ENCODE measurements at regions not wholly inside any gene's neighbourhood (a gene's known extent, or its start where the extent isn't known, plus 50 kb on each side); places are given as distances from the start of the nearest gene placed in this dataset.

- no peak for DNase-seq
- intact Hi-C loops (cut with DNase I): no loop called here
- no peak overlapping the region for H3K27ac ChIP-seq
- H3K4me3 ChIP-seq: no peak overlapping the region
- H3K4me1 ChIP-seq (ENCODE audit: insufficient read depth): no peaks in the 10 kb centered on the region
- H3K27me3 ChIP-seq: no peaks in the 10 kb centered on the region
- 89 to 90% (median 90%) methylated on average over 22 of the region's 22 CpGs for WGBS, 3 donors
- no peaks in the 10 kb centered on the region for H3K9me3 ChIP-seq
- TF ChIP-seq EP300 (IDR thresholded peaks at IDR 0.05) (no peak), POLR2A (IDR thresholded peaks at IDR 0.05) (no peak), CTCF (IDR thresholded peaks at IDR 0.05) (no peak)
- no peaks in the 10 kb centered on the region for H3K36me3 ChIP-seq
Measured at GRCh38 chr22:49507607-49508292, 319.9 kb downstream of the BRD1 start.

- Histone ChIP-seq H3K4me3 (no peak overlapping the region), H3K4me1 (ENCODE audit: insufficient read depth) (no peaks in the 10 kb centered on the region), H3K27ac (no peak overlapping the region), H3K36me3 (no peaks in the 10 kb centered on the region), H3K9me3 (no peaks in the 10 kb centered on the region), H3K27me3 (no peaks in the 10 kb centered on the region)
- WGBS, 3 donors: 81 to 86% (median 85%) methylated on average over 6 of the region's 6 CpGs
- TF ChIP-seq CTCF (IDR thresholded peaks at IDR 0.05) (no peak), POLR2A (IDR thresholded peaks at IDR 0.05) (no peak), EP300 (IDR thresholded peaks at IDR 0.05) (no peak)
- no peak for DNase-seq
- intact Hi-C loops (cut with DNase I): no loop called here
Measured at GRCh38 chr22:49506010-49506400, 321.7 kb downstream of the BRD1 start.

- intact Hi-C loops (cut with DNase I): no loop called here
- Histone ChIP-seq H3K36me3 (no peaks in the 10 kb centered on the region), H3K4me3 (no peak overlapping the region), H3K9me3 (no peaks in the 10 kb centered on the region), H3K4me1 (ENCODE audit: insufficient read depth) (no peaks in the 10 kb centered on the region), H3K27ac (no peak overlapping the region), H3K27me3 (no peaks in the 10 kb centered on the region)
- DNase-seq: no peak
- whole genome bisulfite sequencing, 3 donors: 92 to 93% (median 92%) methylated on average over 7 of the region's 7 CpGs
- no peak for TF ChIP-seq CTCF (IDR thresholded peaks at IDR 0.05)
- TF ChIP-seq EP300 (IDR thresholded peaks at IDR 0.05): no peak
- no peak for TF ChIP-seq POLR2A (IDR thresholded peaks at IDR 0.05)
Measured at GRCh38 chr22:49505337-49506009, 322.2 kb downstream of the BRD1 start.

GRCh38 chr22:49503896-49504521, 323.7 kb downstream of the BRD1 start:
- H3K4me3 ChIP-seq: no peak overlapping the region
- intact Hi-C loops (cut with DNase I): no loop called here
- H3K4me1 ChIP-seq (ENCODE audit: insufficient read depth): no peaks in the 10 kb centered on the region
- H3K27me3 ChIP-seq: no peaks in the 10 kb centered on the region
- TF ChIP-seq POLR2A (IDR thresholded peaks at IDR 0.05): no peak
- no peak for TF ChIP-seq EP300 (IDR thresholded peaks at IDR 0.05)
- no peak for TF ChIP-seq CTCF (IDR thresholded peaks at IDR 0.05)
- no peak overlapping the region for H3K27ac ChIP-seq
- no peaks in the 10 kb centered on the region for H3K9me3 ChIP-seq
- no peaks in the 10 kb centered on the region for H3K36me3 ChIP-seq
- 68 to 77% (median 72%) methylated on average over 6 of the region's 6 CpGs for WGBS, 3 donors
- DNase-seq: no peak
